Gastroesophageal sphincter (tissue), 3 donors: ENCODE measurements at regions not wholly inside any gene's neighbourhood (a gene's known extent, or its start where the extent isn't known, plus 50 kb on each side); places are given as distances from the start of the nearest gene placed in this dataset.

Experiments used
- CTCF ChIP-seq, 4 experiments: fragments of 200-600 bp in 2 of 4; fragments of 450-650 bp in 2 of 4; sonication (generic) in 1 of 4; IDR thresholded peaks; one replicate each; pipeline ENCODE4 v1.5.1; 2017 to 2019; ENCODE audit warnings: antibody characterized with exemption in 4 of 4, mild to moderate bottlenecking in 2 of 4, moderate library complexity in 2 of 4
- EP300 ChIP-seq: sonication (generic); formaldehyde crosslinking; IDR thresholded peaks from one replicate; pipeline ENCODE4 v1.6.1; 2017; ENCODE audit warnings: antibody characterized with exemption, mild to moderate bottlenecking
- POLR2A ChIP-seq, 2 donors: fragments of 450-650 bp; IDR thresholded peaks; one replicate each; pipeline ENCODE4 v1.6.1; 2017; ENCODE audit warnings: antibody characterized with exemption in 2 of 2, mild to moderate bottlenecking in 2 of 2, moderate library complexity in 1 of 2
- POLR2AphosphoS5 ChIP-seq: sonication (generic); formaldehyde crosslinking; IDR thresholded peaks from one replicate; pipeline ENCODE4 v1.6.1; 2017; ENCODE audit warnings: antibody characterized with exemption

- TF ChIP-seq POLR2AphosphoS5 (no peak), CTCF (IDR thresholded peaks at IDR 0.05) (no peak), POLR2A (IDR thresholded peaks at IDR 0.05) (no peak), EP300 (no peak)
Observed at GRCh38 chrY:8726616-8727015, 610.6 kb upstream of the TSPY4 start.
